Immature natural killer cell (primary cell): ENCODE measurements at regions not wholly inside any gene's neighbourhood (a gene's known extent, or its start where the extent isn't known, plus 50 kb on each side); places are given as distances from the start of the nearest gene placed in this dataset.

Experiments used
- DNase-seq, 3 donors: peaks; one replicate each; pipeline ENCODE4 v3.0.0; 2022; ENCODE audit warnings: mixed read lengths in 1 of 3
- H3K27ac Mint-ChIP-seq, 6 donors: one replicate each; pipeline ENCODE4 v1.8.0; 2020; ENCODE audit warnings: mixed read lengths in 6 of 6, mild to moderate bottlenecking in 5 of 6, inconsistent platforms in 4 of 6, moderate library complexity in 3 of 6
- H3K27me3 Mint-ChIP-seq, 3 donors: one replicate each; pipeline ENCODE4 v1.8.0; 2020 to 2021; ENCODE audit warnings: low read depth in 3 of 3, mild to moderate bottlenecking in 3 of 3, mixed read lengths in 3 of 3, moderate library complexity in 3 of 3, inconsistent platforms in 1 of 3
- H3K36me3 Mint-ChIP-seq, 3 donors: one replicate each; pipeline ENCODE4 v1.8.0; 2020; ENCODE audit warnings: mixed read lengths in 3 of 3, inconsistent platforms in 2 of 3, mild to moderate bottlenecking in 2 of 3
- H3K4me1 Mint-ChIP-seq, 2 donors: one replicate each; pipeline ENCODE4 v1.8.0; 2020; ENCODE audit warnings: inconsistent platforms in 2 of 2, mild to moderate bottlenecking in 2 of 2, mixed read lengths in 2 of 2, moderate library complexity in 1 of 2
- H3K4me3 Mint-ChIP-seq, 5 donors: one replicate each; pipeline ENCODE4 v1.8.0; 2020; ENCODE audit warnings: mild to moderate bottlenecking in 5 of 5, mixed read lengths in 5 of 5, inconsistent platforms in 3 of 5, moderate library complexity in 3 of 5
- H3K9me3 Mint-ChIP-seq, 6 donors: one replicate each; pipeline ENCODE4 v1.8.0; 2020; ENCODE audit warnings: mild to moderate bottlenecking in 6 of 6, mixed read lengths in 6 of 6, inconsistent platforms in 4 of 6, moderate library complexity in 3 of 6

GRCh38 chr3:176378789-176379188 is 818.5 kb downstream of the TBL1XR1 start:
- Mint-ChIP-seq H3K4me1 (no peaks in the 10 kb centered on the region), H3K4me3 (no peak overlapping the region), H3K36me3 (no peaks in the 10 kb centered on the region), H3K27me3 (no peaks in the 10 kb centered on the region), H3K27ac (no peak overlapping the region), H3K9me3 (peaks cover 0 to 37% (median 13%) of the 10 kb centered on the region in 6 donors)
- DNase-seq: no peak

DNA sequence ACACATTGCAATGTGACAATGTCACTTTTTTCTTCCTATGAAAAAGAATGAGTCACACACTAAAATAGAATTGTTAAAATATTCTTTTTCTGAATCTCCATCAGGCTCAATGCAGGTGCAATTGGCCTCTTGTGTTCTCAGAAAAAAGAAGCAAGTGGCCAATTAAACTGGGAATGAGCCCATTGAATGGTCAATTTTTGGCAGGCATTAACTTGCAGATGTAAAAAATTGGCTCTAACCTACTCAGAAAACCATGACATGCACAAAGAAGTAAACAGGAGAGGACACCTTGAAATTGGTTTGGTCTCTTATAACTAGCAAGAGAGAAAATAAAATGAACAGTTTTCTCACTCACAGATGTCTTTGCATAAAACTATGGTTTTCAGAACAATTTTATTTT is 820.8 kb downstream of the TBL1XR1 start:
- no peak overlapping the region for H3K4me3 Mint-ChIP-seq
- H3K4me1 Mint-ChIP-seq: no peaks in the 10 kb centered on the region
- DNase-seq: no peak
- H3K27me3 Mint-ChIP-seq: no peaks in the 10 kb centered on the region
- H3K27ac Mint-ChIP-seq: no peak overlapping the region
- H3K9me3 Mint-ChIP-seq: peaks cover 6 to 44% (median 16%) of the 10 kb centered on the region in 6 donors
- no peaks in the 10 kb centered on the region for H3K36me3 Mint-ChIP-seq

DNA sequence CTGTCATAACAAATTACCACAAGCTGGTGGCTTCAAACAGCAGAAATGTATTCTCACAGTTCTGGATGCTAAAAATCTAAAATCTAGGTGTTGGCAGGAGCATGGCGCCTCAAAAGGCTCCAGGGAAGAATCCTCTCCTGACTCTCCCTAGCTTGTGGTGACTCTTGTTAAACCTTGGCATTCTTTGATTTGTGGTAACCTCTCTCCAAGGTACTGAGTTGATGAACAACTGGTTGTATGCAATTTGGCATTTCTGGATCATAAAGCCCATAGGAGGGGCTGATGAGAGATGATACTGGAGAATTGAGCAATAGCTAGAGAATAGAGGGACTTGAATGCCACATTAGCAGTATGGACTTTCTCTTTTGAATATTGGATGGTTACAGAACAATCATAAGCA is 821.8 kb downstream of the TBL1XR1 start:
- no peak for DNase-seq
- Mint-ChIP-seq H3K27me3 (no peaks in the 10 kb centered on the region), H3K27ac (no peak overlapping the region), H3K36me3 (no peaks in the 10 kb centered on the region), H3K4me3 (no peak overlapping the region), H3K4me1 (no peaks in the 10 kb centered on the region), H3K9me3 (peaks cover 3 to 39% (median 15%) of the 10 kb centered on the region in 6 donors)

- Mint-ChIP-seq H3K9me3 (peaks cover 13 to 32% (median 22%) of the 10 kb centered on the region in 6 donors), H3K27me3 (no peaks in the 10 kb centered on the region), H3K4me1 (no peaks in the 10 kb centered on the region), H3K4me3 (no peak overlapping the region), H3K36me3 (peaks cover 0 to 7% (median 3%) of the 10 kb centered on the region in 3 donors), H3K27ac (no peak overlapping the region)
- no peak for DNase-seq
Measured at GRCh38 chr3:176362191-176362731, 835.0 kb downstream of the TBL1XR1 start.

- peaks cover 0 to 7% (median 3%) of the 10 kb centered on the region in 3 donors for H3K36me3 Mint-ChIP-seq
- no peak for DNase-seq
- no peaks in the 10 kb centered on the region for H3K27me3 Mint-ChIP-seq
- H3K9me3 Mint-ChIP-seq: peaks cover 13 to 30% (median 22%) of the 10 kb centered on the region in 6 donors
- no peak overlapping the region for H3K4me3 Mint-ChIP-seq
- H3K4me1 Mint-ChIP-seq: no peaks in the 10 kb centered on the region
- no peak overlapping the region for H3K27ac Mint-ChIP-seq
Measured at GRCh38 chr3:176359211-176359610, 838.1 kb downstream of the TBL1XR1 start.

DNA sequence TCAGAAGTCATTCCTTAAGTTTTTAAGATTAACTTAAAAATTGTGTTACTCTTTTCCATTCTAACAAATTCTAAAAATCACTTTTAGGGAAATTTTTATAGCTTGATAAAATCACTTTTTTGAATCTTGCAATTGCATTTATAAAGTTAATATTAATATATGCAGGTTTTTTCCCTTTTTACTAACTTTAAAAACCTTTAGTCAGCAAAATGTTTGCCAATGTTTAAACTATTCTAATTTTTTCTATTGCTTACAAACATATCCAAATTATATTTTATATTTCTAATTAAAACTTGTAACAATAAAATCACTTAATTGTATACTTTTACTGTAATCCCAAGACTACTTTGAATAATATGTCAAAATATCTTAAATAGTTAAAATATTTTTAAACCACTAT is 839.4 kb downstream of the TBL1XR1 start:
- Mint-ChIP-seq H3K9me3 (peaks cover 15 to 30% (median 23%) of the 10 kb centered on the region in 6 donors), H3K27me3 (no peaks in the 10 kb centered on the region), H3K27ac (no peak overlapping the region), H3K36me3 (peaks cover 0 to 7% (median 3%) of the 10 kb centered on the region in 3 donors), H3K4me3 (no peak overlapping the region), H3K4me1 (no peaks in the 10 kb centered on the region)
- DNase-seq: no peak

GRCh38 chr3:176354843-176355242 is 842.4 kb downstream of the TBL1XR1 start:
- H3K9me3 Mint-ChIP-seq: peaks cover 6 to 22% (median 17%) of the 10 kb centered on the region in 6 donors
- H3K27me3 Mint-ChIP-seq: no peaks in the 10 kb centered on the region
- DNase-seq: no peak
- no peak overlapping the region for H3K27ac Mint-ChIP-seq
- no peak overlapping the region for H3K4me3 Mint-ChIP-seq
- peaks cover 0 to under 1% (median 0%) of the 10 kb centered on the region in 3 donors for H3K36me3 Mint-ChIP-seq
- H3K4me1 Mint-ChIP-seq: no peaks in the 10 kb centered on the region

DNA sequence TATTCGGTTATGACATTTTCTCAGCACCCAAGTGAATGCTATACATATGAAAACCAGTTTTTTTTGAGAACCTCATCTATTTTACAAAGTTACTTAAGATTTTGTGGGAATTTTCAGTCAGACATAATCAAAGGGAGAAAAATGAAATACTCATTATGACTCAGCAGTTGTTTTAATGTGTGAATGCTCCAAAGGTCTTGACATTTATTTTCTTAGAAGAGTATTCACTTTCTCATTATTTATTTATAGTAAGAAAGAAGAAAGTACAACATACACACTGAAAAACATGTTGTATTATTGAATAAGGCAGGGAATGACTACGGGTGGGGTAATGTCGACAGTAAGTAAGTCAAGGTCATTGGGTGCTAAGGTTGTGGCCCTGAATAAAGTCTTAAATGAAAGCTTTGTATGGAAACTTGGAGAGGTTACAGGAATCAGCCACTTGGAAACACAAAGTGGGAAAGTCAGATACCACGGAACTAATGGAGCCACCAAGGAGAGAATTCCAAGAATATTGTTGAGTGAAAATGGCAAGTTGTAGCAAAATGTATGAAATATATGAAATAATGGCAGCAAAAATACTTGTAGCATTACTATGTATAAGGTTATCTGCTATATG is 844.5 kb downstream of the TBL1XR1 start:
- Mint-ChIP-seq H3K4me3 (no peak overlapping the region), H3K27ac (no peak overlapping the region), H3K27me3 (peaks cover 0 to 2% (median 0%) of the 10 kb centered on the region in 3 donors), H3K4me1 (no peaks in the 10 kb centered on the region), H3K9me3 (peaks cover 9 to 34% (median 22%) of the 10 kb centered on the region in 6 donors), H3K36me3 (no peaks in the 10 kb centered on the region)
- DNase-seq: no peak

DNA sequence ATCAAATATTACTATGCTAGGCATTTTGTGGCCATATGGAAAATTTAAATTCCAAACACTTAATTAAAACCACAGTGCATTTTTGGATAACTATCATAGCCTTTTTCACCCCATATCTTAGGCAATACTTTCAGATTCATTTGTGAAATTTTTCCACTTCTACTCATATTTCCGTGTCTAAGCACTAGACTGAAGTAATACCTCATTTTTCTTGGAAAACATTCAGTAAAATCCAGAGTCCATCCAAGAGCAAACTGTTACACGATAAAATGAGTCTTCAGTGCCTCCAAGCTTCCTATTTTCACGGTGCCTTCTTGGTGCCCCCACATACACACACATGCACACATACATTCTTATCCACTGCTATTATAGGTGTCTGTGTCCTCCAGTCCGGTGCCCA is 845.9 kb downstream of the TBL1XR1 start:
- Mint-ChIP-seq H3K36me3 (no peaks in the 10 kb centered on the region), H3K27ac (no peak overlapping the region), H3K9me3 (peaks cover 9 to 36% (median 27%) of the 10 kb centered on the region in 6 donors), H3K4me1 (no peaks in the 10 kb centered on the region), H3K27me3 (peaks cover 0 to 2% (median 0%) of the 10 kb centered on the region in 3 donors), H3K4me3 (no peak overlapping the region)
- no peak for DNase-seq

GRCh38 chr3:176349706-176350105 is 847.6 kb downstream of the TBL1XR1 start:
- peaks cover 0 to 2% (median 0%) of the 10 kb centered on the region in 3 donors for H3K27me3 Mint-ChIP-seq
- H3K36me3 Mint-ChIP-seq: no peaks in the 10 kb centered on the region
- DNase-seq: no peak
- no peaks in the 10 kb centered on the region for H3K4me1 Mint-ChIP-seq
- no peak overlapping the region for H3K27ac Mint-ChIP-seq
- H3K4me3 Mint-ChIP-seq: no peak overlapping the region
- H3K9me3 Mint-ChIP-seq: peaks cover 15 to 51% (median 24%) of the 10 kb centered on the region in 6 donors

- no peaks in the 10 kb centered on the region for H3K4me1 Mint-ChIP-seq
Measured at GRCh38 chr3:176347424-176348146, 849.7 kb downstream of the TBL1XR1 start.

DNA sequence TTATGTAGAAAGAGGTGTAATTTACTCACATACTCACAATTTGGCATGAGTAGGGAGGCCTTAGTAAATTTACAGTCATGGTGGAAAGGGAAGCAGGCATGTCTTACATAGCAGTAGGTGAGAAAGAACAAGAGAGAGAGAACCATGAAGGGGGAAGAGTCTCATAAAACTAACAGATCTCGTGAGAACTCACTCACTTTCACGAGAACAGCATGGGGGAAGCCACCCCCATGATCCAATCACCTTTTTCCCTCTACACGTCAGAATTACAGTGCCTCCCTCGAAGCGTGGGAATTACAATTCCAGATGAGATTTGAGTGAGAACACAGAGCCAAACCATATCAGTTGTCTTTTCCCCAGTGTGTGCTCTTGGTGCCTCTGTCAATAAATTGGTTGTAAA is 855.3 kb downstream of the TBL1XR1 start:
- Mint-ChIP-seq H3K4me1 (no peaks in the 10 kb centered on the region), H3K27ac (no peak overlapping the region), H3K4me3 (no peak overlapping the region)

More at GRCh38 chr3:176347424-176348146, 849.7 kb downstream of the TBL1XR1 start:
- H3K27me3 Mint-ChIP-seq: peaks cover 0 to 2% (median 0%) of the 10 kb centered on the region in 3 donors
- H3K4me3 Mint-ChIP-seq: no peak overlapping the region
- H3K27ac Mint-ChIP-seq: no peak overlapping the region
- DNase-seq: no peak
- no peaks in the 10 kb centered on the region for H3K36me3 Mint-ChIP-seq
- H3K9me3 Mint-ChIP-seq: peaks cover 16 to 58% (median 22%) of the 10 kb centered on the region in 6 donors

GRCh38 chr3:176328666-176329065 is 868.6 kb downstream of the TBL1XR1 start:
- H3K27ac Mint-ChIP-seq: no peak overlapping the region
- peaks cover 0 to 3% (median 0%) of the 10 kb centered on the region in 3 donors for H3K27me3 Mint-ChIP-seq
- peaks cover 0 to 5% (median 4%) of the 10 kb centered on the region in 3 donors for H3K36me3 Mint-ChIP-seq
- H3K4me3 Mint-ChIP-seq: no peak overlapping the region
- no peaks in the 10 kb centered on the region for H3K4me1 Mint-ChIP-seq
- DNase-seq: no peak
- H3K9me3 Mint-ChIP-seq: peaks cover 10 to 57% (median 29%) of the 10 kb centered on the region in 6 donors

More for the DNA sequence above, 855.3 kb downstream of the TBL1XR1 start:
- Mint-ChIP-seq H3K36me3 (no peaks in the 10 kb centered on the region), H3K27me3 (peaks cover 0 to 2% (median 0%) of the 10 kb centered on the region in 3 donors), H3K9me3 (peaks cover 6 to 28% (median 11%) of the 10 kb centered on the region in 6 donors)
- DNase-seq: no peak

DNA sequence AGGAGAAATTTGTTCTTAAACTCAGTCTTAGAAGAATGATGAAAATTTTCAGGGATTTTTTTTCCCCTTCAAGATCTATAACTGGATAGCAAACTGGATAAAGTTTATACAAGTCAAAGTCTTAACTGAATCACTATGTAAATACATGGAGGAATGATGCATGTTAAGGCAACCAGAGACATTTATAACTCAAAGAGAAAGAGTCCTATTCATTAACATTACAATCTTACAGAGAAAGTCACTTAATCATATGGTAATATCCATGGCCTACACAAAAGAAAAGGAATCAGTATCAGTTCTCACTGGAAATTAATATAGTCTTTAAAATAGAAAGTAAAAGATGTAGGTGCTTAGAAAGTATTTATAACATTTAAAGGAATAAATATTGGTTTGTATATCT is 869.1 kb downstream of the TBL1XR1 start:
- Mint-ChIP-seq H3K27ac (no peak overlapping the region), H3K36me3 (peaks cover 0 to 5% (median 5%) of the 10 kb centered on the region in 3 donors), H3K4me3 (no peak overlapping the region), H3K9me3 (peaks cover 12 to 56% (median 30%) of the 10 kb centered on the region in 6 donors), H3K4me1 (no peaks in the 10 kb centered on the region), H3K27me3 (peaks cover 0 to 3% (median 0%) of the 10 kb centered on the region in 3 donors)
- DNase-seq: no peak
